HEK293 (cell line): ENCODE measurements at regions not wholly inside any gene's neighbourhood (a gene's known extent, or its start where the extent isn't known, plus 50 kb on each side); places are given as distances from the start of the nearest gene placed in this dataset.

Experiments
- CTCF ChIA-PET: fragments of 350-600 bp; formaldehyde crosslinking; extraction: SDS; loops from one replicate; lab custom pipeline; 2021; ENCODE audit warnings: antibody characterized with exemption; lab: Yijun Ruan, JAX
- POLR2A ChIA-PET: fragments of 300-600 bp; formaldehyde crosslinking; extraction: SDS; loops from one replicate; lab custom pipeline; 2020; ENCODE audit warnings: antibody characterized with exemption, inconsistent platforms; lab: Yijun Ruan, JAX
- H3K27ac ChIP-seq: fragments of 200-500 bp; sonication (Bioruptor generic); 2 replicates; pipeline ENCODE4 v1.5.1; 2014; ENCODE audit warnings: low read depth, low read length, control low read depth, inconsistent platforms; ENCODE audit errors: extremely low read depth
- H3K36me3 ChIP-seq, 2 experiments: fragments of 200-500 bp in 1 of 2; sonication (Bioruptor generic) in 1 of 2; 1 replicate in 1 of 2; 2 replicates in 1 of 2; pipeline ENCODE4 v1.5.1; 2014 to 2017; ENCODE audit warnings: inconsistent platforms in 2 of 2, low read length in 2 of 2; ENCODE audit not compliant: control insufficient read depth in 2 of 2, insufficient read depth in 1 of 2
- H3K4me1 ChIP-seq: fragments of 200-500 bp; sonication (Bioruptor generic); 2 replicates; pipeline ENCODE4 v1.5.1; 2014; ENCODE audit warnings: mild to moderate bottlenecking, low read length, inconsistent platforms; ENCODE audit not compliant: control insufficient read depth, insufficient read depth
- H3K4me3 ChIP-seq: 2 replicates; pipeline ENCODE4 v1.5.1; 2011; ENCODE audit warnings: low read depth, mild to moderate bottlenecking, control low read depth, low read length, moderate library complexity
- H3K9me3 ChIP-seq: fragments of 200-500 bp; sonication (Bioruptor generic); 2 replicates; pipeline ENCODE4 v1.5.1; 2014; ENCODE audit warnings: low read depth, low read length, inconsistent platforms; ENCODE audit not compliant: control insufficient read depth, insufficient read depth
- HIC1 ChIP-seq: fragments of 450-650 bp; formaldehyde crosslinking; IDR thresholded peaks from 2 replicates; pipeline ENCODE4 v1.5.1; 2016; ENCODE audit warnings: missing biosample characterization, missing genetic modification characterization
- IKZF3 ChIP-seq: fragments of 450-650 bp; IDR thresholded peaks from 2 replicates; pipeline ENCODE4 v1.5.0; 2018; ENCODE audit warnings: missing biosample characterization, mild to moderate bottlenecking, missing genetic modification characterization, moderate library complexity
- PATZ1 ChIP-seq: fragments of 450-650 bp; formaldehyde crosslinking; IDR thresholded peaks from 2 replicates; pipeline ENCODE4 v1.5.1; 2016; ENCODE audit warnings: missing biosample characterization, missing genetic modification characterization
- PRDM4 ChIP-seq: fragments of 450-650 bp; formaldehyde crosslinking; IDR thresholded peaks from 2 replicates; pipeline ENCODE4 v1.5.1; 2017; ENCODE audit warnings: missing biosample characterization, missing genetic modification characterization
- SCRT2 ChIP-seq: fragments of 450-650 bp; formaldehyde crosslinking; IDR thresholded peaks from 2 replicates; pipeline ENCODE4 v1.5.1; 2016; ENCODE audit warnings: missing biosample characterization, missing genetic modification characterization
- SP2 ChIP-seq: fragments of 450-650 bp; formaldehyde crosslinking; IDR thresholded peaks from 2 replicates; pipeline ENCODE4 v1.5.1; 2016; ENCODE audit warnings: missing biosample characterization, missing genetic modification characterization
- TRIM28 ChIP-seq: IDR thresholded peaks from 2 replicates; pipeline ENCODE4 v1.6.1; 2011; ENCODE audit warnings: low read length, control low read depth, borderline replicate concordance
- WT1 ChIP-seq: fragments of 450-650 bp; formaldehyde crosslinking; IDR thresholded peaks from 2 replicates; pipeline ENCODE4 v1.5.1; 2016; ENCODE audit warnings: missing biosample characterization, missing genetic modification characterization
- YY1 ChIP-seq: fragments of 450-650 bp; formaldehyde crosslinking; IDR thresholded peaks from 2 replicates; pipeline ENCODE4 v1.5.1; 2018; ENCODE audit warnings: missing biosample characterization, missing genetic modification characterization
- ZFHX2 ChIP-seq: fragments of 450-650 bp; formaldehyde crosslinking; conservative IDR thresholded peaks from 2 replicates; pipeline ENCODE4 v1.5.1; 2016; ENCODE audit warnings: missing biosample characterization, missing genetic modification characterization
- ZNF155 ChIP-seq: fragments of 450-650 bp; formaldehyde crosslinking; IDR thresholded peaks from 2 replicates; pipeline ENCODE4 v1.5.1; 2016; ENCODE audit warnings: missing biosample characterization, missing genetic modification characterization
- ZNF223 ChIP-seq: fragments of 450-650 bp; formaldehyde crosslinking; IDR thresholded peaks from 2 replicates; pipeline ENCODE4 v1.5.1; 2016; ENCODE audit warnings: missing biosample characterization, missing genetic modification characterization
- ZNF23 ChIP-seq: fragments of 450-650 bp; formaldehyde crosslinking; IDR thresholded peaks from 2 replicates; pipeline ENCODE4 v1.5.1; 2016; ENCODE audit warnings: missing biosample characterization, missing genetic modification characterization, borderline replicate concordance
- ZNF24 ChIP-seq: fragments of 450-650 bp; formaldehyde crosslinking; IDR thresholded peaks from 2 replicates; pipeline ENCODE4 v1.5.1; 2016; ENCODE audit warnings: missing biosample characterization, missing genetic modification characterization
- ZNF248 ChIP-seq: fragments of 450-650 bp; formaldehyde crosslinking; IDR thresholded peaks from 2 replicates; pipeline ENCODE4 v1.5.1; 2017; ENCODE audit warnings: missing biosample characterization, missing genetic modification characterization
- ZNF324 ChIP-seq: fragments of 450-650 bp; formaldehyde crosslinking; IDR thresholded peaks from 2 replicates; pipeline ENCODE4 v1.5.1; 2016; ENCODE audit warnings: missing biosample characterization, missing genetic modification characterization
- ZNF48 ChIP-seq: fragments of 450-650 bp; formaldehyde crosslinking; IDR thresholded peaks from 2 replicates; pipeline ENCODE4 v1.5.1; 2016; ENCODE audit warnings: missing biosample characterization, missing genetic modification characterization
- ZNF513 ChIP-seq: fragments of 450-650 bp; IDR thresholded peaks from 2 replicates; pipeline ENCODE4 v1.5.1; 2018; ENCODE audit warnings: missing biosample characterization, missing genetic modification characterization
- ZNF544 ChIP-seq: fragments of 450-650 bp; formaldehyde crosslinking; IDR thresholded peaks from 2 replicates; pipeline ENCODE4 v1.5.0; 2017; ENCODE audit warnings: missing biosample characterization, missing genetic modification characterization
- ZNF548 ChIP-seq: fragments of 450-650 bp; formaldehyde crosslinking; IDR thresholded peaks from 2 replicates; pipeline ENCODE4 v1.5.1; 2016; ENCODE audit warnings: missing biosample characterization, missing genetic modification characterization
- ZNF555 ChIP-seq: fragments of 450-650 bp; formaldehyde crosslinking; conservative IDR thresholded peaks from 2 replicates; pipeline ENCODE4 v1.5.1; 2017; ENCODE audit warnings: missing biosample characterization, mild to moderate bottlenecking, missing genetic modification characterization, inconsistent platforms
- ZNF558 ChIP-seq: fragments of 450-650 bp; formaldehyde crosslinking; IDR thresholded peaks from 2 replicates; pipeline ENCODE4 v1.5.1; 2016; ENCODE audit warnings: missing biosample characterization, missing genetic modification characterization
- ZNF629 ChIP-seq: fragments of 450-650 bp; formaldehyde crosslinking; IDR thresholded peaks from 2 replicates; pipeline ENCODE4 v1.5.1; 2017; ENCODE audit warnings: missing biosample characterization, missing genetic modification characterization
- ZNF768 ChIP-seq: fragments of 450-650 bp; formaldehyde crosslinking; IDR thresholded peaks from 2 replicates; pipeline ENCODE4 v1.5.1; 2018; ENCODE audit warnings: missing biosample characterization, mild to moderate bottlenecking, missing genetic modification characterization
- ZSCAN23 ChIP-seq: fragments of 450-650 bp; formaldehyde crosslinking; IDR thresholded peaks from 2 replicates; pipeline ENCODE4 v1.5.1; 2016; ENCODE audit warnings: missing biosample characterization, missing genetic modification characterization
- TF ChIP-seq, protein P1 (sequence below): fragments of 450-650 bp; formaldehyde crosslinking; IDR thresholded peaks from 2 replicates; pipeline ENCODE4 v1.5.1; 2016; ENCODE audit warnings: missing biosample characterization, missing genetic modification characterization
- TF ChIP-seq, protein P2 (sequence below): fragments of 450-650 bp; formaldehyde crosslinking; IDR thresholded peaks from 2 replicates; pipeline ENCODE4 v1.5.1; 2016; ENCODE audit warnings: missing biosample characterization, missing genetic modification characterization

DNA sequence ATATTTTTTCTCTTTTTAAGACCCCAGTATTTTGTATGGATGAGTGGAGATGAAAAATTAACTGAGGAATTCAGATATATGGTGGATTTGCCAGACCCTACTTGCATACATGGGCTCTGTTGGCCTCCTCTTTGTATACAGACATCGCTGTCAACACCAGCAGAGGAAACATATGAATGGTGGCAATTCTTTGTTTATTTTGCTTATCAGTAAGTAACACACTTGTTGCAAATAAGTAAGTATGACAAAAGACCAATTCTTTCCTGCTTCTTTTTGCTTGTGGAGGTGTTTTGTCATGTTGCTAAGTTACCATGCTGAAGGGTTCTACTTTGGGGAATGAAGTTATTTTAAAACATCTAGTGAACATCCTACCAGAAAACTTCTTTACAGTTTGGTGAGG, 298.2 kb downstream of the KIF4B start:
- POLR2A ChIA-PET, result no interaction called here
- Histone ChIP-seq H3K9me3 (no peaks in the 10 kb centered on the region), H3K27ac (no peak overlapping the region), H3K36me3 (no peaks in the 10 kb centered on the region), H3K4me1 (no peaks in the 10 kb centered on the region), H3K4me3 (no peak overlapping the region)
- TF ChIP-seq ZNF558 (tag by site-specific recombination), result no peak
- TF ChIP-seq TRIM28, result no peak
- TF ChIP-seq ZSCAN23 (tag by site-specific recombination), result no peak
- TF ChIP-seq ZNF248 (tag by site-specific recombination), result no peak
- TF ChIP-seq ZNF223 (tag by site-specific recombination), result no peak
- no peak for TF ChIP-seq ZNF324
- no peak for TF ChIP-seq ZNF629 (tag by site-specific recombination)
- no peak for TF ChIP-seq ZNF24 (tag by site-specific recombination)
- no peak for TF ChIP-seq ZNF48 (tag by site-specific recombination)
- TF ChIP-seq, protein P1, sequence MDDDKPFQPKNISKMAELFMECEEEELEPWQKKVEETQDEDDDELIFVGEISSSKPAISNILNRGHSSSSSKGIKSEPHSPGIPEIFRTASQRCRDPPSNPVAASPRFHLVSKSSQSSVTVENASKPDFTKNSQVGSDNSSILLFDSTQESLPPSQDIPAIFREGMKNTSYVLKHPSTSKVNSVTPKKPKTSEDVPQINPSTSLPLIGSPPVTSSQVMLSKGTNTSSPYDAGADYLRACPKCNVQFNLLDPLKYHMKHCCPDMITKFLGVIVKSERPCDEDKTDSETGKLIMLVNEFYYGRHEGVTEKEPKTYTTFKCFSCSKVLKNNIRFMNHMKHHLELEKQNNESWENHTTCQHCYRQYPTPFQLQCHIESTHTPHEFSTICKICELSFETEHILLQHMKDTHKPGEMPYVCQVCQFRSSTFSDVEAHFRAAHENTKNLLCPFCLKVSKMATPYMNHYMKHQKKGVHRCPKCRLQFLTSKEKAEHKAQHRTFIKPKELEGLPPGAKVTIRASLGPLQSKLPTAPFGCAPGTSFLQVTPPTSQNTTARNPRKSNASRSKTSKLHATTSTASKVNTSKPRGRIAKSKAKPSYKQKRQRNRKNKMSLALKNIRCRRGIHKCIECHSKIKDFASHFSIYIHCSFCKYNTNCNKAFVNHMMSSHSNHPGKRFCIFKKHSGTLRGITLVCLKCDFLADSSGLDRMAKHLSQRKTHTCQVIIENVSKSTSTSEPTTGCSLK, result no peak
- TF ChIP-seq SP2 (tag by site-specific recombination), result no peak
- no peak for TF ChIP-seq YY1
- no peak for TF ChIP-seq ZNF544
- TF ChIP-seq ZFHX2 (tag by site-specific recombination), result no peak
- no peak for TF ChIP-seq WT1 (tag by site-specific recombination)
- no peak for TF ChIP-seq ZNF155 (tag by site-specific recombination)
- TF ChIP-seq PATZ1 (tag by site-specific recombination), result no peak
- no peak for TF ChIP-seq HIC1
- no peak for TF ChIP-seq SCRT2 (tag by site-specific recombination)
- CTCF ChIA-PET, result no interaction called here

DNA sequence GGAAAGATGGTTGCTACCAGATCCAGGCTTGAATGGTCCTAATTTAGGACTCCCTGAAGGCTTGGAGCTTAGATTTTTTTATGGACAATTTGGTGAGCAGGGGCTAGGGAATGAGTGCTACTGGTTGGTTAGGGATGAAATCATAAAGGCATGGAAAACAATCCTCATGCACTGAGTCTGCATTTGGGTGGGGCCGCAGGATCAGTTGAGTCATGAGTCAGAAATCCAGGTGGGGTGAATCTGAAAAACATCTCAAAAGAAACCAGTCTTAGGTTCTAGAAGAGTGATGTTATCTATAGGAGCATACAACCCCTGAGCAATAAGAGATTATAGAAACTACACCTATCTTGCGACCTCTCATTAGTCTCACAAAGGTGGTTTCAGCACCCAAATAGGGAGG, 300.0 kb downstream of the KIF4B start:
- POLR2A ChIA-PET, result no interaction called here
- H3K9me3 ChIP-seq, result no peaks in the 10 kb centered on the region

More for the DNA sequence above, 300.0 kb downstream of the KIF4B start:
- no peaks in the 10 kb centered on the region for H3K36me3 ChIP-seq
- no peak for TF ChIP-seq ZNF513 (tag by site-specific recombination)
- TF ChIP-seq PRDM4 (tag by site-specific recombination), result no peak
- TF ChIP-seq ZNF48 (tag by site-specific recombination), result no peak
- TF ChIP-seq, protein P2, sequence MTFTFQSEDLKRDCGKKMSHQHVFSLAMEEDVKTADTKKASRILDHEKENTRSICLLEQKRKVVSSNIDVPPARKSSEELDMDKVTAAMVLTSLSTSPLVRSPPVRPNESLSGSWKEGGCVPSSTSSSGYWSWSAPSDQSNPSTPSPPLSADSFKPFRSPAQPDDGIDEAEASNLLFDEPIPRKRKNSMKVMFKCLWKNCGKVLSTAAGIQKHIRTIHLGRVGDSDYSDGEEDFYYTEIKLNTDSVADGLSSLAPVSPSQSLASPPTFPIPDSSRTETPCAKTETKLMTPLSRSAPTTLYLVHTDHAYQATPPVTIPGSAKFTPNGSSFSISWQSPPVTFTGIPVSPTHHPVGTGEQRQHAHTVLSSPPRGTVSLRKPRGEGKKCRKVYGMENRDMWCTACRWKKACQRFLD (tag by site-specific recombination), result no peak
- TF ChIP-seq ZNF548, result no peak
- no peak for TF ChIP-seq ZNF555 (tag by site-specific recombination)
- no peak for TF ChIP-seq ZNF768
- TF ChIP-seq WT1 (tag by site-specific recombination), result no peak
- no peak for TF ChIP-seq ZNF23
- TF ChIP-seq IKZF3 (tag by site-specific recombination), result no peak
- no peak for TF ChIP-seq TRIM28
- TF ChIP-seq, all 188 proteins: peak for 0
- no peak overlapping the region for H3K27ac ChIP-seq
- H3K4me1 ChIP-seq, result no peaks in the 10 kb centered on the region
- CTCF ChIA-PET, result interaction anchor here (0.5 kb wide), 1 partner anchor 243 kb away, joined by 3 read pairs; no protein-coding TSS in a partner anchor
- no peak overlapping the region for H3K4me3 ChIP-seq
